ENCODE measurements at regions not wholly inside any gene's neighbourhood (a gene's known extent, or its start where the extent isn't known, plus 50 kb on each side); places are given as distances from the start of the nearest gene placed in this dataset.
A peak's percentile ranks its signal among the peaks of the same experiment; 100 is the strongest.

- H3K27me3 ChIP-seq (replicated peaks; ENCODE audit: insufficient read depth, low read depth, low read length, poor library complexity): no peaks in the 10 kb centered on the region
- peaks cover 14% of the 10 kb centered on the region for H3K4me1 ChIP-seq (ENCODE audit: insufficient read depth, low read length, poor library complexity, severe bottlenecking)
- H3K9me3 ChIP-seq (ENCODE audit: low read depth, low read length, poor library complexity, severe bottlenecking): peaks cover 10% of the 10 kb centered on the region
- intact Hi-C loops (cut with micrococcal nuclease; ENCODE audit: unreplicated experiment): no loop called here
- CTCF ChIA-PET: no interaction called here
- no peaks in the 10 kb centered on the region for H3K36me3 ChIP-seq (ENCODE audit: insufficient read depth, low read length, poor library complexity, severe bottlenecking)
- BruUV-seq (replicated peaks): no TSS peak
- H3K4me3 ChIP-seq (ENCODE audit: low read depth, low read length, poor library complexity, severe bottlenecking): no peak overlapping the region
- POLR2A ChIA-PET (ENCODE audit: low non-redundant PET): no interaction called here
- DNase-seq (ENCODE audit: low spot score): no peak
- H3K27ac ChIP-seq (ENCODE audit: low read depth, low read length, poor library complexity, severe bottlenecking): no peak overlapping the region
- no peak for TF ChIP-seq EZH2 (IDR thresholded peaks at IDR 0.05; ENCODE audit: borderline replicate concordance, low read depth, low read length, poor library complexity, severe bottlenecking)
- TF ChIP-seq, protein P1, sequence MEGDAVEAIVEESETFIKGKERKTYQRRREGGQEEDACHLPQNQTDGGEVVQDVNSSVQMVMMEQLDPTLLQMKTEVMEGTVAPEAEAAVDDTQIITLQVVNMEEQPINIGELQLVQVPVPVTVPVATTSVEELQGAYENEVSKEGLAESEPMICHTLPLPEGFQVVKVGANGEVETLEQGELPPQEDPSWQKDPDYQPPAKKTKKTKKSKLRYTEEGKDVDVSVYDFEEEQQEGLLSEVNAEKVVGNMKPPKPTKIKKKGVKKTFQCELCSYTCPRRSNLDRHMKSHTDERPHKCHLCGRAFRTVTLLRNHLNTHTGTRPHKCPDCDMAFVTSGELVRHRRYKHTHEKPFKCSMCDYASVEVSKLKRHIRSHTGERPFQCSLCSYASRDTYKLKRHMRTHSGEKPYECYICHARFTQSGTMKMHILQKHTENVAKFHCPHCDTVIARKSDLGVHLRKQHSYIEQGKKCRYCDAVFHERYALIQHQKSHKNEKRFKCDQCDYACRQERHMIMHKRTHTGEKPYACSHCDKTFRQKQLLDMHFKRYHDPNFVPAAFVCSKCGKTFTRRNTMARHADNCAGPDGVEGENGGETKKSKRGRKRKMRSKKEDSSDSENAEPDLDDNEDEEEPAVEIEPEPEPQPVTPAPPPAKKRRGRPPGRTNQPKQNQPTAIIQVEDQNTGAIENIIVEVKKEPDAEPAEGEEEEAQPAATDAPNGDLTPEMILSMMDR (conservative IDR thresholded peaks at IDR 0.05; ENCODE audit: low read depth, low read length): no peak
Observed at GRCh38 chr7:115233809-115234208, 311.9 kb downstream of the MDFIC start.

- Histone ChIP-seq H3K27me3 (replicated peaks; ENCODE audit: insufficient read depth, low read depth, low read length, poor library complexity) (no peaks in the 10 kb centered on the region), H3K36me3 (ENCODE audit: insufficient read depth, low read length, poor library complexity, severe bottlenecking) (no peaks in the 10 kb centered on the region), H3K4me1 (ENCODE audit: insufficient read depth, low read length, poor library complexity, severe bottlenecking) (peaks cover 14% of the 10 kb centered on the region), H3K4me3 (ENCODE audit: low read depth, low read length, poor library complexity, severe bottlenecking) (no peak overlapping the region), H3K9me3 (ENCODE audit: low read depth, low read length, poor library complexity, severe bottlenecking) (peaks cover 10% of the 10 kb centered on the region), H3K27ac (ENCODE audit: low read depth, low read length, poor library complexity, severe bottlenecking) (no peak overlapping the region)
- ChIA-PET POLR2A (ENCODE audit: low non-redundant PET) (interaction anchor here (0.5 kb wide), 1 partner anchor 11 kb away, joined by 3 read pairs; no protein-coding TSS in a partner anchor), CTCF (no interaction called here)
- BruUV-seq (replicated peaks): no TSS peak
- intact Hi-C loops (cut with micrococcal nuclease; ENCODE audit: unreplicated experiment): no loop called here
- TF ChIP-seq, protein P1 (conservative IDR thresholded peaks at IDR 0.05; ENCODE audit: low read depth, low read length): no peak
- TF ChIP-seq EZH2 (IDR thresholded peaks at IDR 0.05; ENCODE audit: borderline replicate concordance, low read depth, low read length, poor library complexity, severe bottlenecking): no peak
- DNase-seq (ENCODE audit: low spot score): no peak
Observed at GRCh38 chr7:115232041-115232440, 310.1 kb downstream of the MDFIC start.

GRCh38 chr7:115230882-115231571 is 309.1 kb downstream of the MDFIC start:
- Histone ChIP-seq H3K27me3 (replicated peaks; ENCODE audit: insufficient read depth, low read depth, low read length, poor library complexity) (no peaks in the 10 kb centered on the region), H3K4me1 (ENCODE audit: insufficient read depth, low read length, poor library complexity, severe bottlenecking) (peaks cover 14% of the 10 kb centered on the region), H3K4me3 (ENCODE audit: low read depth, low read length, poor library complexity, severe bottlenecking) (no peak overlapping the region), H3K9me3 (ENCODE audit: low read depth, low read length, poor library complexity, severe bottlenecking) (peaks cover 10% of the 10 kb centered on the region), H3K27ac (ENCODE audit: low read depth, low read length, poor library complexity, severe bottlenecking) (peak overlapping the region; percentile 48), H3K36me3 (ENCODE audit: insufficient read depth, low read length, poor library complexity, severe bottlenecking) (no peaks in the 10 kb centered on the region)
- intact Hi-C loops (cut with micrococcal nuclease; ENCODE audit: unreplicated experiment): no loop called here
- DNase-seq (ENCODE audit: low spot score): peak; percentile 86
- ChIA-PET CTCF (no interaction called here), POLR2A (ENCODE audit: low non-redundant PET) (no interaction called here)
- BruUV-seq (replicated peaks): no TSS peak
- TF ChIP-seq EZH2 (IDR thresholded peaks at IDR 0.05; ENCODE audit: borderline replicate concordance, low read depth, low read length, poor library complexity, severe bottlenecking): no peak
- TF ChIP-seq, protein P1 (conservative IDR thresholded peaks at IDR 0.05; ENCODE audit: low read depth, low read length): no peak

All from A673 (cell line).